22Rv1 (cell line): ENCODE measurements at regions not wholly inside any gene's neighbourhood (a gene's known extent, or its start where the extent isn't known, plus 50 kb on each side); places are given as distances from the start of the nearest gene placed in this dataset.
"Not testable (repeated sequence)": the region's sequence is repeated elsewhere in the genome, so short reads cannot be mapped to it uniquely, and the experiment has no call there.

Source experiments
- H3K27ac ChIP-seq: fragments of 450-650 bp; 2 replicates; pipeline ENCODE4 v1.5.1; 2017
- CTCF ChIP-seq: fragments of 450-650 bp; IDR thresholded peaks from 2 replicates; pipeline ENCODE4 v1.5.1; 2017; ENCODE audit warnings: mild to moderate bottlenecking
- ZFX ChIP-seq: fragments of 450-650 bp; IDR thresholded peaks from 2 replicates; pipeline ENCODE4 v1.6.1; 2017; ENCODE audit warnings: antibody characterized with exemption, borderline replicate concordance

- no peak overlapping the region for H3K27ac ChIP-seq
- TF ChIP-seq ZFX = no peak
Observed at GRCh38 chr11:15843309-15843872, 513.0 kb downstream of the SOX6 start.

DNA sequence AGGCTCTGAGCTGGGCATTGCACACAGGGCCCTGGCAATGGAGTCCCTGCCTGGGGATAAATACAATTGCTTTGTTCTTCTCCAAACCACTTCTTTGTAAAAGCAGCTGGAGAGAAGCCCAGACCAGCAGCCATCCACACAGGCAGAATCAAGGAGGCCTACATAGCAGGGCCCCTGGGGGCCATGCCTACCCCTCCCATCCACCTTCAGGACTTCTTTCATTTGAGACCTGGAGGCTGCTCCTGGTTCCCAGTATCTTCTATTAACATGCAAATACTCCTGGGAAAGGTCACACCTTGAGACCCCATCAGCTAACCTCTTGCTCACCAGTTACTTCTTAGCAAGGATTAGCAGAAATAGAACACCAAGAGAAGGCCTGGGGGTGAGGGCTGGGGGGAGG lies 511.1 kb downstream of the SOX6 start:
- no peak for TF ChIP-seq ZFX
- TF ChIP-seq CTCF = no peak
- no peak overlapping the region for H3K27ac ChIP-seq

DNA sequence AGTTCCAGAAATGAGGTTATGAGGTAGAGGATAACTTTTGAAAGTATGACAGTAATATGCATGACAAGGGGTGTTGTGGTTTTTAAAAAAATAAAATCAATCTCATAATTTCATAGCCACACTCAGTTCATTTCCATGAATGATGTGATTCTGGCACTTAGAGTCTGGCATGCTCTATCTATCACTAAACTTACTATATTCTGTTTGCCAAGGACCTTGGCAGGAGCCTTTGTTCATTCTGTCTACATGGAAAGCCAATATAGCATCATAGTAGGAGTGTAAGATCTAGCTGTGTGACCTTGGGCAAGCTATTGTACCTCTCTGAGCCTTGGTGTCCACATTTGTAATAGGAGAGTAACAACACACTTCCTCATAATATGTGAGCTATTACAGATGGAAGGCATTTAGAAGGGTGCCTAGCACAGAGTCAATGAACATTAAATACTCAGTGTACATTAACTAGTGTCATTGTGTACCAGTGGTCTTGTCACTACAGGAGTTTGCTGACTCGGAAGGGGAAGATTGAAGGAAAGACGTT lies 507.6 kb downstream of the SOX6 start:
- no peak overlapping the region for H3K27ac ChIP-seq
- TF ChIP-seq CTCF = no peak
- no peak for TF ChIP-seq ZFX

DNA sequence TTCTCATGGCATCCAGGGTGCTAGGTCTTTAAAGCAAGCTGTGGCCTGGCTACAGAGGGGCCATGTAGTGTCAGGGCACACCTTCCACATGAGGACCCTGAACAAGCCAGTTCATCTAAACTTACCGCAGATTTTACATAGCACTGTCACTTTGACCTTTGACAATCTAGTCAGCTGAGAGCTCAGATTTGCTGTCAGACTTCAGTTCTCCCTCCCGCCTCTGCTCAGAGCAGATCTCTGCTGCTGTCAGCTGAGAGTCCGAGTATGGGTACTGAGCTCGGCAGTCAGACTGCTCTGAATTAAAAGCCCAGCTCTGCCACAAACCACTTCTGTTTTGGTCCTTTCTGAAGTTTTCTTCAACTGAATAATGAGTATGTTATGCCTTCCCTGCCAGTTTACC lies 507.1 kb downstream of the SOX6 start:
- TF ChIP-seq ZFX (no peak), CTCF (no peak)
- H3K27ac ChIP-seq = no peak overlapping the region

DNA sequence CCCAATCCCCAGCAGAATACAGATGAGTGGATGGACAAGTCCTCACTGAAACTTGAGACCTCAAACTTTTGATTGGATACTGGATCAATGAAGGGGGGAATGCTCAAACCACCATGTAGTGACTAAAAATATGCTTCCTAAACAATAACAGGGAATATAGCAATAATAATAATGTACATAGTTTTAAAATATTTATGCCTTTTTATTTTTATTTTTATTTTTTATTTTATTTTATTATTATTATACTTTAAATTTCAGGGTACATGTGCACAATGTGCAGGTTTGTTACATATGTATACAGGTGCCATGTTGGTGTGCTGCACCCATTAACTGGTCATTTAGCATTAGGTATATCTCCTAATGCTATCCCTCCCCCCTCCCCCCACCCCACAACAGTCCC lies 506.0 kb downstream of the SOX6 start:
- not testable (repeated sequence) for H3K27ac ChIP-seq

- H3K27ac ChIP-seq = no peak overlapping the region
Observed at GRCh38 chr11:15851051-15851498, 505.3 kb downstream of the SOX6 start.

GRCh38 chr11:15852179-15852578 lies 504.2 kb downstream of the SOX6 start:
- H3K27ac ChIP-seq = no peak overlapping the region
- TF ChIP-seq ZFX = no peak
- TF ChIP-seq CTCF = peak; percentile 54

More at GRCh38 chr11:15851051-15851498, 505.3 kb downstream of the SOX6 start:
- TF ChIP-seq CTCF = no peak
- TF ChIP-seq ZFX = no peak

DNA sequence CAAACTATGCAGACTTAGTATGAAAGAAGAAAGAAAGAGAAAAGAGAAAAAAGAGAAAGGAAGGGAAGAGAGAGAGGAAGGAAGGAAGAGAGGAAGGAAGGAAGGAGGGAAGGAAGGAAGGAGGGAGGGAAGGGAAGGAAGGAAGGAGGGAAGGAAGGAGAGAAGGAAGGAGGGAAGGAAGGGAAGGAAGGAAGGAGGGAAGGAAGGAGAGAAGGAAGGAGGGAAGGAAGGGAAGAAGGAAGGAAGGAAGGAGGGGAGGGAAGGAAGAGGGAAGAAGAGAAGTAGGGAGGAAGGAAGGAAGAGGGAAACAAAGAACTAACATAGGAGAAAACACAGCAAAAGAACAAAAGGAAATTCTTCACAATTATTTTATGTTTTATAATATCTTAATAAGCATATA lies 502.1 kb downstream of the SOX6 start:
- no peak overlapping the region for H3K27ac ChIP-seq
- TF ChIP-seq CTCF (no peak), ZFX (no peak)
